ENCODE measurements at regions not wholly inside any gene's neighbourhood (a gene's known extent, or its start where the extent isn't known, plus 50 kb on each side); places are given as distances from the start of the nearest gene placed in this dataset.

DNA sequence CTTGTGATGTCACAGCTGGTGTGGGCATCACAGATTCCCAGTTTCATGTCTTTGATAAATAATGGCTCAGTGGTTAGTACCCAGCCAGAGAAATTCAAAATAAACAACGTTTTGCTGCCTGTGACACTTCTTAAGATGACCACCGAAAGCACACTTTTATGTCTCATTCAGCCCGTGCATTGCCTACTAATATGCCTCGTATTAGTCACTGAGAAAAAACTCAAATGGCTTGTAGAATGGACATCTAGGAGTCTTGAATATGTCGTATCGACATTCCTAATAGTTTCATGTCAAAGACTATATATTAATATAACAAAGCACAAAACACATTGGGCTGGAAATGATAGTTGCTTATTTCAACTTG is 103.9 kb upstream of the FAT1 start:
- TF ChIP-seq GATA2 (IDR thresholded peaks at IDR 0.05; ENCODE audit: low read depth, low read length) (no peak), GATA3 (IDR thresholded peaks at IDR 0.05; ENCODE audit: low read depth, low read length) (no peak)

DNA sequence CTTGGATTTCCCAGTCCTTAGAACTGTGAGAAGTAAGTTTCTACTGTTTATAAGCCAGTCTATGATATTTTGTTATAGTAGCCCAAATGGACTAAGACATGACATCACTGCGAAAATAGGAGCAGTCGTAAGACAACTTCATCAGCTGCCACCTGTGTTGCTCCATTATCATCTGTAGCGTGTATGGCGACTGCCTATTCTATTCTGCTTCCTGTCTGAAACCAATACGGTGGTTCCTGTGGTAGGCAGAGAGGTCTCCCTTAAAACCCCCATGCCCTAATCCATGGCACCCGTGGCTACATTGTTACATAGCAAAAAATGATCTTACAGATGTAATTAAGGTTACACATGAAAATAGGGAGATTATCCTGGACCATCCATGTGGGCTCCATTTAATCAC is 105.4 kb upstream of the FAT1 start:
- TF ChIP-seq GATA2 (IDR thresholded peaks at IDR 0.05; ENCODE audit: low read depth, low read length) (no peak), GATA3 (IDR thresholded peaks at IDR 0.05; ENCODE audit: low read depth, low read length) (no peak)

DNA sequence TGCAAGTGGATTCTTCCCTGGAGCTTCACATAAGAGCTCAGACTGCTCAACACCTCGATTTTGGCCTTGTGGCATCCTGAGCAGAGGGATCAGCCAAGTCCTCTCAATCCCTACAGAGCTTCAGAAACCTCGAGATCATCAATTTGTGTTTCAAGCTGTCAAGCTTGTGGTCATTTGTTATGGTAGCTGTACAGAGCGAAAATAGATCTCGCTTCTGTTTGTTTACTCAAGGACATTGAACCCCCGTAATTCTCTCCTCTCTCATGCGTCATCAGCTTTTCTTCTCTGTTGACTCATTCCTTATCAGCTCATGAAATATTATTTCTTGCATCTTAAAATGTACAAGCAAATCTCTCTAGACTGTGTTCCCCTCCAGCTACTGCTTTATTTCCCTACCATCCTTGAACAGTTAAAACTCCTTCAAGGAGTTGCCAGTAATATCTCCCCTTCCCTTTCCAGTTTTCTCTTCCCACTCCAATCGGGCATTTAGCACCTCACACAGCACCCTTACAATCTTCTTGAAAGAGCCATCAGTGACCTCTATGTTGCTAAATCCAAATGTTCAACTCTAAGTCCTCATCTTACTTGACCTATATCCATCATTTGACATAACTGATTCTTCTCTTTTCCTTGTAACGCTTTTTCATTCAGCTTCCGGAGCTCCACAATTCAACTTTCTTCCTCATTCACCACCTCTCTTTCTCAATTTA is 106.2 kb upstream of the FAT1 start:
- TF ChIP-seq GATA2 (IDR thresholded peaks at IDR 0.05; ENCODE audit: low read depth, low read length) (no peak), GATA3 (IDR thresholded peaks at IDR 0.05; ENCODE audit: low read depth, low read length) (no peak)

GRCh38 chr4:186831574-186831973 is 107.9 kb upstream of the FAT1 start:
- TF ChIP-seq GATA3 (IDR thresholded peaks at IDR 0.05; ENCODE audit: low read depth, low read length): no peak
- TF ChIP-seq GATA2 (IDR thresholded peaks at IDR 0.05; ENCODE audit: low read depth, low read length): no peak

DNA sequence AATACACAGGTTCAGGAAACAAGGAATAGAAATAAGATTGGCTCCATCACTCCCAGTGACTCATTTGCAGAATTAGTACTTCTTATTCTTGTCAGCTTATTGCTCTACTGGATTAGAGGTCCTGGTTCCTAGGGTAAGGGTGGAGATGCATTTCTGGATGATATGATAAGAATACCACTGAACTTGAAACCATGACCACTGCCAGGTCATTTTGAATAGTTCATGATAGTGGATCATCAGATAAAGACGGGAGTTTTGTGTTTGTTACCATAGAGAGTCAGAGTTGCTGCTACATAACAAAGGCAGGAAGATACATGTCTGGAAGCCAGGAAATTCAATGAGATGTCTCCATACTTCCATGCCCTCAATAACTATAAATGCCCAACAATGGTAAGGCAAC is 109.2 kb upstream of the FAT1 start:
- TF ChIP-seq GATA2 (IDR thresholded peaks at IDR 0.05; ENCODE audit: low read depth, low read length) (no peak), GATA3 (IDR thresholded peaks at IDR 0.05; ENCODE audit: low read depth, low read length) (no peak)

DNA sequence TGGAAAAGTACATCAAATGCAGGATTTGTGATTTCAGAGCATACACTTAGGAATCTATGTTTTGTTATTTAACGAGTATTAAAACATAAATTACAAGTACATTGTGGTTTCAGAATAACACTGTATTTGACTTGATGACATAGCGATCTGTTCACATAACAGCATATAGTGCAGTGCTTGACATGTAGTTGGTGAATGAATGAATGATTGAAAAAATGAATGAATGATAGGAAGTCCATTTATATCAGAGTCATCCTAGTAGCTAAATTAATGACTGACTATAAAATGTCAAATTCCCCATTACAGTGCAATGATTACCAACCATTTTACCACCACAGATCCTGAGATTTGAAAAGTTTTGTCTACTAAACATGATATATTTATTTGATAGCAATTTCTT is 114.6 kb upstream of the FAT1 start:
- TF ChIP-seq GATA2 (IDR thresholded peaks at IDR 0.05; ENCODE audit: low read depth, low read length) (no peak), GATA3 (IDR thresholded peaks at IDR 0.05; ENCODE audit: low read depth, low read length) (no peak)

GRCh38 chr4:186839122-186840037 is 115.7 kb upstream of the FAT1 start:
- TF ChIP-seq GATA3 (IDR thresholded peaks at IDR 0.05; ENCODE audit: low read depth, low read length) (no peak), GATA2 (IDR thresholded peaks at IDR 0.05; ENCODE audit: low read depth, low read length) (no peak)

DNA sequence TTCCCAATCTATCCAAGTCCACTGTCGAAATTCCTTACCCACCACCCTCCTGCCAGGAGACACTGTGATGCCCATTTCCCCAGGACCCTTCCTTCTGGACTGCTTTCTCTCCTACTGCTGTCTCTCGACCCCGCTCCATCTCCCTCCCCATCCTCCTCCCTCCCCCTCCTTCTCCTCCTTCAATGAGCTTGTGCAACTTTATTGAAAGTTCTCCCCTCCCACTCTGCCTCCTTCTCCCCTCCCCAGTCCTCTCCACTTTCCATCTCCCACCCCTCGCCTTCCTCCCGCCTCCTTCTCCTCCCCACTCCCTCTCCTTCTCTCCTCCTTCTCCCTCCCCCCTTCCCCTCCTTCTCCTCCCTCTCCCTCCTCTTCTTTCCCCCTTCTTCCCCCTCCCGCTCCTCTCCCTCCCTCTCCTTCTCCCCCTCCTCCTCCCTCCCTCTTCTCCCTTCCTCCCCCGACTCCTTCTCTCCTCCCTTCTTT is 116.6 kb upstream of the FAT1 start:
- TF ChIP-seq GATA2 (IDR thresholded peaks at IDR 0.05; ENCODE audit: low read depth, low read length): no peak
- TF ChIP-seq GATA3 (IDR thresholded peaks at IDR 0.05; ENCODE audit: low read depth, low read length): no peak

DNA sequence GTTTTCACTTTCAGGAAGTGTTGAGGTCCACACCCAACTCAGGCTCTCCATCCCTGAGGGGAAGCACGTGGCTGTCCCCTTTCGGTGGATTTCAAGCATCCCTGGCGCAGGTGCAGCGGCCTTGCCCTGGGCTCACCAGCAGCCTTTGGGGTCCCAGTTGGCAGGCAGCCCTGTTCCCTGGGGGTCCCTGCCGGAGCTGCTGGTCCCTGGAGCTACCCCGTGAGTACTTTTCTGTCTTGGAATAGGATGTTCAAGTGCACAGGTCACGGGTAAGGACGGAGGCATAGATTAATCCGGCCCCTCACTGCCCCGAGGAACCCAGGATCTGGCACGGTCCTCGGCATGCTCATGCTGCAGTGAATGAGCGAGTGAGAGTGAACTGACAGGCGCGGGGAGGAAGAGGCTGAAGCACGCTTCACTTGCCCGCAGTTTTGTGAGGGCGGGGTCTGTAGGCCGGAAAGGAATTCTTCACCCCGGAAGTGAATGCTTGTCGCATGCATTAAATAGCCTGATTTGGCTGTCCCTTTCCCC is 117.2 kb upstream of the FAT1 start:
- no peak for TF ChIP-seq GATA2 (IDR thresholded peaks at IDR 0.05; ENCODE audit: low read depth, low read length)
- TF ChIP-seq GATA3 (IDR thresholded peaks at IDR 0.05; ENCODE audit: low read depth, low read length): no peak

DNA sequence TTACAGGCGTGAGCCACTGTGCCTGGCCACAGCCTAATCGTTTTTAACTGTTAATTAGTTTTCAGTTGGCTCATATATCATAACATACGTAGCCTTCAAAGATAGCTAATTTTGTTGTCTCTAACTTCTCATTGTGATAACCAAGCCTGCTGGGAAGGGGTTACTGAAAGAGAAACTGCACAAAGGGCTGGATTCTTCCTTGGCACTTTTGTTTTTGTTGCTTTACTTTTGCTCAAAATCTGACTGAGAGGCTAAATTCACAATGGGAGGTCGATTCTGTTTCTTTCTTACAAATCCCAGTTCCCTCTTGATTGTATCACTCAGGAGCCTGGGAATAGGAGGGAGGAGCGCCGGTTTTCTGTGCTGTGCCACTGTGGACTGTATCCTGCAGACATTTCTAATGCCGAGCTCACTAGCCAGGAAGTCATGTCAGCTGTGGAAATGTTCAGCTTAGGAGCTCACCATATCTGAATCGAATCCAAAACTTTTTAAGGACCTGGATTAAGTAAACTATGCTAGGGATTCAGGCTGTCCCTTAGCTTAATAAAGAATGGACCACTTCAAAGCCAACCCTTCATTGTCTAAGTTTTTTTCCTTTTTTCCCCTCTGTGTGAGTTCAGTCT is 120.5 kb upstream of the FAT1 start:
- TF ChIP-seq GATA2 (IDR thresholded peaks at IDR 0.05; ENCODE audit: low read depth, low read length) (no peak), GATA3 (IDR thresholded peaks at IDR 0.05; ENCODE audit: low read depth, low read length) (no peak)

DNA sequence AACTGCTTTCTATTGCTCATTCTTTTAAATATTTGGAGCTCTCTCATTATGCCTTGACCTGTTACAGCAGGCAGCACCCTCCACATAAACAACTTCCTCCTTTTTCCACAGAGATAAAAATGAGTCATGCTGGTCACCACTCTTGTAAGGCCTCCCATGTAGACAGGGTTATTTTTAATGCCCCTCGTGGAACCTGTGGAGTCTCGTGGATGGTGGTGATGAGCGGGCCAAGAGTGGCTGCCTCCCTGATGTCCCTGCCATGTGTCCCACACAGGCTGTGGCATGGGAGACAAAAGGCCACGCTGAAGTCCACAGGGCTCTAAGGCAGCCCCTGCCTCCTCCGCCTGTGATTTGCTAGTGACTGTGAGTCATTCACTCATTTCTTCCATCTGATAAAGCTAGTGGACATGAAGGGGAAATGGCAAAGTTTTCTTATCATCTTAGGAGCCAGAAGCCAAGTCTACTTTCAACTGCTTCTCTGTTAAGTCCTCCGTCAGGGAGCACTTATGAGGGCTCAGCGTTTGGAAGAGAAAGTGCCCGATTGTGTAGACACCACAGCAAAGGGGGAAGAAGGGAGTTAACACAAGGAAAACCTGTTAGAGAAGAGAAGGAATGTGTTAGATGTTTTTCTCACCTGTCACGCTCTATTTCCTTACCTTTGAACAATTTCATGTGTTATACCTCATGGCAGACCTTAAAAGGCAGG is 121.6 kb upstream of the FAT1 start:
- no peak for TF ChIP-seq GATA3 (IDR thresholded peaks at IDR 0.05; ENCODE audit: low read depth, low read length)
- TF ChIP-seq GATA2 (IDR thresholded peaks at IDR 0.05; ENCODE audit: low read depth, low read length): no peak

DNA sequence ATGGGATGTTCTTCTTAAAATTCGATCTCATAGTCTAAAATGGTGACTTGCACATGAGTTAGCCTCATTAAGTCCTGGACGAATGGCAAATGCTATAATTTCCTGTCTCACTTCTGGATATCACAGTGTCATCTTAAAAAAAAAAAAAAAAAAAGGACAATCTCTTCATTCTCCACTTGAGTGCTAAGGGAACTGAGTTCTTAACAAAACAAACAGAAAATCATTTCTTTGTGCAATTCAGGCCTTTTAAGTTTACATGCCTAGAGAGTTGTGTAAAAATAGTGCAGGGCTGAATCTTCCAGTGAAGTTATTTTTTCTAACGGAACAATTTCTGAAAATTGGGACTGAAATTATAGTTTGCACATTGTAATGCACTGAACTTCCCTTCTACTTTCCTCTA is 122.8 kb upstream of the FAT1 start:
- TF ChIP-seq GATA2 (IDR thresholded peaks at IDR 0.05; ENCODE audit: low read depth, low read length) (no peak), GATA3 (IDR thresholded peaks at IDR 0.05; ENCODE audit: low read depth, low read length) (no peak)

DNA sequence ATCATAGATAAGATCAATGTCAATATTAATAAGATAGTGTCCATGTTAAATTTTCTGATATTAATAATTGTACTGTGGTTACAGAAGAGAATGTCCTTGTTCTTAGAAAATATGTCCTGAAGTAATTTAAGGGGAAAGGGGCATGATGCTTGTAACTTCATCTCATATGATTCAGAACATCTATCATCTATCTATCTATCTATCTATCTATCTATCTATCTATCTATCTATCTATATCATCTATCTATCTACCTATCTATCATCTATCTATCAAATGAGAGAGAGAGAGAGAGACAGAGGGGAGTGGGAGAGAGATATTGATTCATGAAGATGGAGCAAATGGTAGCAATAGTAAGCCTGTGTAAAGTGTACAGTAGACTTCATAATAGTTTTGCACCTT is 124.8 kb upstream of the FAT1 start:
- TF ChIP-seq GATA2 (IDR thresholded peaks at IDR 0.05; ENCODE audit: low read depth, low read length): no peak
- no peak for TF ChIP-seq GATA3 (IDR thresholded peaks at IDR 0.05; ENCODE audit: low read depth, low read length)
